ENCODE measurements at regions not wholly inside any gene's neighbourhood (a gene's known extent, or its start where the extent isn't known, plus 50 kb on each side); places are given as distances from the start of the nearest gene placed in this dataset.

- Histone ChIP-seq H3K9me3 (no peaks in the 10 kb centered on the region), H3K27me3 (no peaks in the 10 kb centered on the region), H3K4me1 (peaks cover 9% of the 10 kb centered on the region), H3K4me3 (no peak overlapping the region), H3K36me3 (ENCODE audit: low read depth, missing control alignments) (no peaks in the 10 kb centered on the region), H3K27ac (peak overlapping the region in 1 of 2 donors; percentile 1)
- TF ChIP-seq, protein P1, sequence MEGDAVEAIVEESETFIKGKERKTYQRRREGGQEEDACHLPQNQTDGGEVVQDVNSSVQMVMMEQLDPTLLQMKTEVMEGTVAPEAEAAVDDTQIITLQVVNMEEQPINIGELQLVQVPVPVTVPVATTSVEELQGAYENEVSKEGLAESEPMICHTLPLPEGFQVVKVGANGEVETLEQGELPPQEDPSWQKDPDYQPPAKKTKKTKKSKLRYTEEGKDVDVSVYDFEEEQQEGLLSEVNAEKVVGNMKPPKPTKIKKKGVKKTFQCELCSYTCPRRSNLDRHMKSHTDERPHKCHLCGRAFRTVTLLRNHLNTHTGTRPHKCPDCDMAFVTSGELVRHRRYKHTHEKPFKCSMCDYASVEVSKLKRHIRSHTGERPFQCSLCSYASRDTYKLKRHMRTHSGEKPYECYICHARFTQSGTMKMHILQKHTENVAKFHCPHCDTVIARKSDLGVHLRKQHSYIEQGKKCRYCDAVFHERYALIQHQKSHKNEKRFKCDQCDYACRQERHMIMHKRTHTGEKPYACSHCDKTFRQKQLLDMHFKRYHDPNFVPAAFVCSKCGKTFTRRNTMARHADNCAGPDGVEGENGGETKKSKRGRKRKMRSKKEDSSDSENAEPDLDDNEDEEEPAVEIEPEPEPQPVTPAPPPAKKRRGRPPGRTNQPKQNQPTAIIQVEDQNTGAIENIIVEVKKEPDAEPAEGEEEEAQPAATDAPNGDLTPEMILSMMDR (IDR thresholded peaks at IDR 0.05) = no peak
- no peak for TF ChIP-seq POLR2A (IDR thresholded peaks at IDR 0.05)
- no peak for DNase-seq
- intact Hi-C loops (cut with DNase I; ENCODE audit: low total_unique reads) = loop anchor here (5.0 kb wide), 1 partner anchor 397 kb away; no protein-coding TSS in a partner anchor
- 77 to 85% methylated on average over 3 of the region's 3 CpGs for WGBS, 2 donors
Observed at GRCh38 chr6:150813993-150814359, 51.5 kb upstream of the MTHFD1L start.

Measured in testis (tissue), 2 donors.